ENCODE measurements at regions not wholly inside any gene's neighbourhood (a gene's known extent, or its start where the extent isn't known, plus 50 kb on each side); places are given as distances from the start of the nearest gene placed in this dataset.
"Not testable (repeated sequence)": the region's sequence is repeated elsewhere in the genome, so short reads cannot be mapped to it uniquely, and the experiment has no call there.

DNA sequence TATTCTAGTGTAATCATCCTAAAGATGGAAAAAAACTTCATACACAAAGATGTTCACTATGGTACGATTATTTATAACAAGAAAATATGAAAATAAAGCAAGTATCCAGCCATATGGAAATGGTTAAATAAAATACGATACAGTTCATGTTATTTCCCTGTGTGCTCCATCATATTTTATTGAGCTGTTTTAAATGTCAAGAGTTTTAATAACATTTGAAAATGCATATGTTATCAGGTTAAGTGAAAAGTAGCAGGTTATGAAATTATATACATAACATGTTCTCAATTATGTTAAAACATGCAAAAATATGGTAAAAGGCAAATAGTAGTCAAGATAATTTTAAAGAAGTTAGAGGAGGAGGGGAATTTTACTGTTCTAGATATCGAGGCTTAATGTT, 192.0 kb downstream of the HNRNPD start:
- no peak for DNase-seq (ENCODE audit: low read depth)

DNA sequence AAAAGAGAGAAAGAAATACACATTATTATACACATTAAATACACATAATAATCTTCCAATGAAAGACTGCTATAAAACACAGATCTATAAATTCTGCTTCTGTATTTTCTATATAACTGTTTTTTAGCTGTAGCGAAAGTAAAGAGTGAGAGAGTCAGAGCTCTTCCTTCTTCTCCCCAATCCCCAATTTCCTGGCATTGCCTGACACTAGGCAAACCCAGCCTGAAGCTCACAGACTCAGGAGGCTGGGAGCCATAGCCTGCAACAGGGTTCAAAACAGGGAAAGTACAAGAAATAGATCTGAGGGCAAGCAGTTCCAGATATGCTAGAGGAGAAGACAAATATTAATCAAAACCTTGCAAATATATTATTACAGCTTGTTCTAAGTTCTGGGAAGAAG, 201.6 kb downstream of the HNRNPD start:
- no peak for DNase-seq (ENCODE audit: low read depth)

DNA sequence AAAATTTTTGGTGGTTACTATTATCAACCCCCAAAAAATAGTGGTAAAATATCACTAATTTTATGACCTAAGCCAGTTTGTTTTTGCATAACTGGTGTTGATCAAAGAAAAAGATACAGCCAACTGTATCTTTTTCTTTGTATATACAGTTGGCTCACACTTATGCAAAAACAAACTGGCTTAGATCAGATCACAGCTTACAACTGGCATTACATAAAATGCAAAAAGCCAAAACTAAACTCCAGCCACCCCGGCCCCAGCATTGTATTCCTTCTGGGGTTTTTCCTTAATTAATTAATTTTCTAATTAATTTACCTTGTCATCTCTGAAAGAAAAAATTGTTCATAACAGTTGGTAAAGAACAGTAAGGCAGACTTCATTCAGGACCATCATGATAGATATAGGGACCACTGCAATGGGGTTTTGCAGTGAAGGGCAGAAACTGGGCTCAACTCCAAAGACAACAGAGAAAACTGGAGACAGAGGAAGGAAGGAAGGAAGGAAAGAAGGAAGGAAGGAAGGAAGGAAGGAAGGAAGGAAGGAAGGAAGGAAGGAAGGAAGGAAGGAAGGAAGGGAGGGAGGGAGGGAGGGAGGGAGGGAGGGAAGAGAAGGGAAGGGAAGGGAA, 202.1 kb downstream of the HNRNPD start:
- no peak for DNase-seq (ENCODE audit: low read depth)

DNA sequence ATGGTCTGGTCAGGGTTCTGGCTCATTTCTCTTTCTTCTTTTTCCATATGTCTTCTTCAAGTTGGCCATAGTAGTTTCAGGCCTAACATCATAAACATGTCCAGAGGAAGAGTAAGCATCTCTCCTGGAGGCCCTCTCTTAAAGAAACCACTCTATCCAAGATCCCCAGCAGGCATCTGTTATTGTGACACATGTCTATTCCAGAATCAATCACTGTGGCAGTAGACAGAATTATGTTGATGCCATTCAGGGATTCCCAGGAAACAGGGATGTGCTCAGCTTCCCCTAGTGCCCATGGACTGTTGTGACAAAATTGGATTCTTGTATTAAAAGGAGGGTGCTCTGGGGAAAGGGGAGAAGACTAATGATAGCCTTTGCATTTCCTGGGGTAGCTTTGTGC, 224.0 kb downstream of the HNRNPD start:
- no peak for DNase-seq (ENCODE audit: low read depth)

DNA sequence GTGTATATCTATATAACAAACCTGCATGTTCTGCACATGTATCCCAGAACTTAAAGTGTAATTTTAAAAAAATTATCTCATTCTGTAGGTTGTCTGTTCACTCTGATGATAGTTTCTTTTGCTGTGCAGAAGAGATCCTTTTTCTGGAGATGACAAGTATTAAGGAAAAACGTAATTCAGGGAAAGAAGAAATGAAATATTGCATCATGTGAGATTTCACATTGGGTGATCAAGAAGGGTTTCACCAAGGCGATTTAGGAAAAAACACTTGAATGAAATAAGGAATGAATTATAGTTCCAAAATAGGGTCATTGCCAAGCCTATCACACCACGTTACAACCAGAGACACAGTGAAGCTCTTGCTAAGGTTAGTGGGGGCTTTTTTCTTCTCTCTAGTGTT, 227.9 kb downstream of the HNRNPD start:
- DNase-seq (ENCODE audit: low read depth), result no peak

DNA sequence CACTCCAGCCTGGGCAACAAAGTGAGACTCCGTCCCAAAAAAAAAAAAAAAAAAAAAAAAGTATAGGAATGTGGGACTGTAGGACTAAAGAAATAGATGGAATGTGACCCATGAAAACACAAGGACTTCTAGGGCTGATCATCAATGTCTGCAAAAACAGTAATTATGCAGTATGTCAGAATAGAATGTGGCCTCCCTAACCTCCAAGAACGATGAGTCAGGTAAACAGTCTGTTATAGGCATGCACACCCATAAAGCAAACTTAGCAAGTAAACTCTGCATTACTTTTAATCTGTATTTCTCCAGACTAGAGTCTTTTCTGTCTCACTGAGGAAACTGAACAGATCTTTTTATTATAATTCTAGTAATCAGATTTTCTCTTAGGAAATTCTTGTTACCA, 233.4 kb downstream of the HNRNPD start:
- DNase-seq (ENCODE audit: low read depth), result no peak

DNA sequence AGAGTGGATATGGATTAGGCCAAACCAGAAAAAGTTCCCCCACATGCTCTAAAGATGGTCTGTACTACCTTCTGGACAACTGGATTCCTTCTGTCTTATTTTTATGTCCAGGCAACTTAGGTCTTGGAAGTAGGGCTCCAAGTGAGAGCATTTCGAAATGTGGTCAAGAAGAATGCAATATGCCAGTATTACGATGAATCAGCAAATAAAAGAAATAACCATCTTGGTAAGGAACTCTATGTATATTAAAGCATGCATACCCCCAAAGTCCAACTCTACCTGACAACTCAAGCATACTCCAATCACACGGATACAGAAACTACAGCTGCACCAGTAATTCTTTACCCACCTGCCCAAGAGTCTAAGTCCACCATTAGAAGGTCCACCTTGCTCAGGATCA, 234.5 kb downstream of the HNRNPD start:
- DNase-seq (ENCODE audit: low read depth), result no peak

DNA sequence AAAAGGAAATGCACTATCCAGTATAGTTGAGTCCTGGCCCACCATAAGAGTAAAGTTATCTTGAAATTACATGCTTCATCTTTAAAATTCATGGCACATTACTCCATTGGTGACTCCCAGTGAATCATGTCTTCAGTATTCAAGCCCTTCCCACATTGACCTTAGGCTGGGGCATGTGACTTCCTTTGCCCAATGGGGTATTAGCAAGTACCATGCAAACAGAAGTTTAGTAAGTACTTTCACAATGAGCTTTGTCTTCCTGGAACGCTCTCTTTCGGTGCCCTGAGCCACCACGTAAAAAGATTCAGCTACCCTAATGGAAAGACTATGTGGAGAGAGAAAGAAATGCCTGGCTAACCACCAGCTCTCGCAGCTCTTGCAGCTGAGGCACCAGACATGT, 235.4 kb downstream of the HNRNPD start:
- DNase-seq (ENCODE audit: low read depth), result no peak

DNA sequence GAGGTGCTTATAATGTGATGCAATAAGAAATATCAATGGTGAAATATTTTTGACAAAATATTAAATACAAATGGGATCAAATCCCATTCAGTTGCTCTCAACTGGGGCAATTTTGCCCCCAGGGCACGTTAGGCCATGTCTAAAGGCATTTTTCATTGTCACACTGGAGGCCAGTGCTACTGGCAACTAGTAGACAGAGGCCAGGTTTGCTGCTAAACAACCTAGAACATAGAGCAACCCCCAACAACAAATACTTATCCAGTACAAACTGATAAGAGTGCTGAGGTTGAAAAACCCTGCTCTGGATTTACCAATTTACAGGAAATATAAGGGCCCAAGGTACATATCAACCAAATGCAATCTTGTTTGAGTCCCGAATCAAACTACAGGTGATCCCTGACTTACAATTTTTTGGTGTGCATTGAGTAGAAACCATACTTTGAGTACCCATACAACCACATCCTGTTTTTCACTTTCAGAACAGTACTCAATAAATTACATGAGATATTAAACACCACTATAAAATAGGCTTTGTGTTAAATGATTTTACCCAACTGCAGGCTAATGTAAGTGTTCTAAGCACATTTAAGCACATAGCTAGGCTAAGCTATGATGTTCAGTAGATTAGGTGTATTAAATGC, 237.5 kb downstream of the HNRNPD start:
- DNase-seq (ENCODE audit: low read depth), result no peak

DNA sequence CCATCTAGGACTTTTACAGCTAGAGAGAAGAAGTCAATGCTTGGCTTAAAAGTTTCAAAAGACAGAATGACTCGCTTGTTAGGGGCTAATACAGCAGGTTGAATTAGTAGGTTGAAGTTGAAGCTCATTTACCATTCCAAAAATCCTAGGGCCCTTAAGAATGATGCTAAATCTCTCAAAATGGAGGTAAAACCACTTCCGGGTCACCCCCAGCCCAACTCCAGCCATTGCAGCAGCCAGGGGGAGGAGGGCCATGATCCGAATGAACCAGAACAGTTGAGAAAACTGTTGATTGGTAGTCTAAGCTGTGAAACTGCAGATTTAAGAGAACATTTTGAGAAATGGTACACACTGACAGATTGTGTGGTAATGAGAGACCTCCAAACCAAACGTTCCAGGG, 245.4 kb downstream of the HNRNPD start:
- no peak for DNase-seq (ENCODE audit: low read depth)

DNA sequence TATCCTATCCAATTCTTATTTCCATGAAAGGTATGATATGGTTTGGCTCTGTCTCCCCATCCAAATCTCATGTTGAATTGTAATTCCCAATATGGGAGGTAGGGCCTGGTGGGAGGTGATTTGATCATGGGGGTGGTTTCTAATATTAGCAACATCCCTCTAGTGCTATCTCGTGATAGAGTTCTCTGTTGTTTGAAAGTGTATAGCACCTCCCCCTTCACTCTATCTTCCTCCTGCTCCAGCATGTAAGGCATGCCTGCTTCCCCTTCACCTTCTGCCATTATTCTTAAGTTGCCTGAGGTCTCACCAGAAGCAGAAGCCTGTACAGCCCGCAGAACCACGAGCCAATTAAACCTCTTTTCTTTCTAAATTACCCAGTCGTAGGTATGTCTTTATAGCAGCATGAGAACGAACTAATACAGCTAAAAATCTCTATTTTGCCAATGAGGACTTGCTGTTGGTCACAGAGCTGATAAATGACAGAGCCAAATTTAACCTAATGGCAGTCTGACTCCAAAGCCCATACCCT, 247.2 kb downstream of the HNRNPD start:
- no peak for DNase-seq (ENCODE audit: low read depth)

DNA sequence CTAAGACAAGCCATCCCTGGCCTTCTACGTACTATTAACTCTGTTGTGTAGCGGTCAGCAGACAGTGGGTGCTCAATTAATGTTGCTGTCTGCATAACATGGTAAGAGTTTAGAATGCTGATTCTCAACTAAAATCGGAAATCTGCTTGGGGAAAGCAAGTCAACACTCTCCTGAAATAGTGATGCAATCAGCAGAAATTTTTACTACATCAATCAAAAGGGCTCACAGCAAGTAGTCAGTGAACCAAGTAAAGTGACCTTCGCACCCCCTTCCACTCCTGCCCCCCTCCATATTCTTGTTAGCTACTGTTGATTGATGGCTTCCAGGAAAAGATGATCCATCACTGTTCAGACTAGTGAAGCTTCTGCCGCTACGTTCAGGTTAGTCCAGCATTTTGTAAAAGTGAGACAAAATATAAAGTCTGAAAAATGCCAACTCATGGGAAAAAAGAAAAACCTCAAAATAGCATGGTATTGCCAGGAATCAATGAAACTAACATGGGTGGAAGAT, 247.9 kb downstream of the HNRNPD start:
- no peak for DNase-seq (ENCODE audit: low read depth)

DNA sequence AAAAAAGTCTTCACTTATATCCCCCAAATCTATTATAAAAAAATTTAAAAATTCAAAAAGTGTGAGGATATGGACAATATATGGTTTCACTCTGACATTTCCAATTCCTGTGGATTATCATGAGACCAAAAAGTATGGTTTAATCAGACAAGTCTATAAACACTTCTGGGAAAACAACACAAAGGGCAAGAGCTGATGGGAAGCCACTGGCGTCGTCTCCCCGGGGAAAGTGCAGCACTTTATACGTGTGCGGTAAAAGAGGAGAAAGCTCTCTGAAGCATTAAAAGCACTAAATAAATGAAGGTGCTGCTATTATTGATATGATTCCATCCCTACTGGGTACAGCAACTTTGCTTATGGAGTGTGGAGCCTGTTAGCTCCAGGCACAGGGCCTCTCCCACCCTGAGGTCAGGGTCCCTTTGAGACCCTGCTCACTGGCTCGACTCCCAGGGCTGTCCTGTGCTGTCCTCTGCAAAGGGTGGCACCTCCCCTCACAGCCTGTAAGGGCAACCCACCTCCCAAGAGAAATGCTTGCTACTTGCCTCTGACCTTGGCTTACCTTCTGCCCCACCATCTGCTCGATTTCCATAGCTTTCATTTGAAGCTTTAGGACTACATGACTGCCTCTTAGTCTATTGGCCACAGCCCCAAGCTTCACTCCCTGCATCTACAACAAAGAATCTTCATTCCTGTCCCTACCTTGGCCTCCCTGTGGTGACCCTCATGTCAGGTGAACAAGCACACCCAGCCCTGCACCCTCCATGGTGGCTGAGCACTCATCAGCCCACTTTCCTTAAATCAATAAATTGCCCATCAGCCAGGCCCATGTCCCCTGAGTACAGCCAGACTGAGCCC, 248.6 kb downstream of the HNRNPD start:
- no peak for DNase-seq (ENCODE audit: low read depth)

DNA sequence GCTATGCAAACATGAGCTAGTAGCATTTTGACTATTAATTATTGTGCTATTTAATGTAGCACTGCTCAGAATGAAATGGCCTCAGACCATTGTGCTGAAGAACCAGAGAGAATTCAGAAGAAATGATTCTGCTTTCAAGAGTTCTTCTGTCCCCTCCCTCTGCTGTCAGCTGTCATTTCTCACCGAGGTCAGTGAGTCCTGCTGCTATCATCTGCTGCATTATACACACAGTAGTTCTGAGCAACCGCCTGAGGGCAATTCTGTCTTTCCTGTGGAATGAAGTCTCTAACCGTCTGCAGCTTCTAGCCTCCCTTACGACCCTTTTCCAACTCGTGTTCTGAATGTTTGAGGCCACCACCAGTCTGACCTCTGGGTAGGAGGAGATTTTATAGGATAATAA, 249.4 kb downstream of the HNRNPD start:
- DNase-seq (ENCODE audit: low read depth), result no peak

DNA sequence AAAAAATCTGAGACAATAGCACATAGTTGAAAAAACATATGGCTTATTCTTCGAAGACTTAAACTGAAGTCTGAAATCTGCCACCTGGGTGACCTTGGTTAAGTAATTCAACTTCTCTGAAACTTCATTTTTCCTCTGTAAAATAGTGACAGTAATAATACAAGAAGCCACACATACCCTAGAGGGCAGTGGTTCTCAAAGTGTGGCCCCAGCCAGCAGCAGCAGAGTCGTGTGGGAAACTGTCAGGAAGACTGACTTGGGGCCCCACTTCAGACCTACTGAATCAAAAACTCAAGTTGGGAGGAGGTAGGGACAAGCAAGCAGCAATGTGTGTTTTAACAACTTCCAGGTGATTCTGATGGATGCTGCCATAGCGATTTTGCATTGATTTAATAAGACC, 249.9 kb downstream of the HNRNPD start:
- DNase-seq (ENCODE audit: low read depth), result no peak

DNA sequence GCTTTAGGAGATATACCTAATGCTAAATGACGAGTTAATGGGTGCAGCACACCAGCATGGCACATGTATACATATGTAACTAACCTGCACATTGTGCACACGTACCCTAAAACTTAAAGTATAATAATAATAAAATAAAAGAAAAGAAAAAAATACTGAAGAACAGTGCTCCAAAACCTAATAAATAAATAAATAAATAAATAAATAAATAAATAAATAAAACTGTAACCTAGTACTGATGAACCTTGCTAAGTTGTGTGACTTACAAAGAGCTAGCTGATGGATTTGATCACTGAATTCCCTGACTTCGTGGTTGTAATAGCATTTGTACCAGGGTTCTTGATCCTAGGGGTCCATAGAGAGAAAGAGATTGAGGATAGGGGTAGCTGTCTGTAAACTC, 258.6 kb downstream of the HNRNPD start:
- DNase-seq (ENCODE audit: low read depth), result not testable (repeated sequence)

DNA sequence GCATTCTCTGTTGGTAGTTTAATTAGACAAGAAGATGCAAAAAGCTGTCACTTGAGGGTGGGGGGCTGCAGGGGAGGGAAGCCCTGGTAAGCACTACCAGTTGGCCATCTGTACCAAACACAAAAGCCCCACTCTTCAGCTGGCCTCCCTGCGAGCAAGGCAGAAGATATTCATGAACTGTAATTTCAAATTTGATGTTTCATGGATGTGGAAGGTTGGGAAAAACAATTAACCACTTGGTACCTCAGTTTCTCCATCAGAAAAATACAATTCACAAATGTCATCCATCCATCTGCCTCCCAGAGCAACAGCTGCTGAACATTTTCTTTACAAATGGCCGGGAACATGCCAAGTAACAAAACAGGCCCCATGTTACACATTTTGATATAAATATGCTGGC, 265.3 kb downstream of the HNRNPD start:
- no peak for DNase-seq (ENCODE audit: low read depth)

DNA sequence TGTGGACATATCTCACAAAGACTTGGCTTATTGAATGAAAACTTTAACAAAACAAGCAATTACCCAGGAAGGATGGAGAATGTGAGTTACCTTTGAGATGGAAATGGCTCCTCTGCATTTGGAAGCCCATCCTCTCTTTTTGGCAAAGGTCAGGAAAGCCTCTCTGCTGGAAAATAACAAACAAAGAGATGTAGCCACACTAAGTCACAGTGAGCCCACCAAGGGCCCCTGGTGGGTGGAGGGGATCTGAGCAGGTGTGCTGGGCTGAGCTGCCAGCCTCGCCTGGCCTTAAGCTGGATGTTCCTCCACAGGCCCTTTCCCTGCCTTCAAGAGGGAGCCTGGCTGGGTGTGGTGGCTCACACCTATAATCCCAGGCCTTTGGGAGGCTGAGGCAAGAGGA, 269.2 kb downstream of the HNRNPD start:
- no peak for DNase-seq (ENCODE audit: low read depth)

DNA sequence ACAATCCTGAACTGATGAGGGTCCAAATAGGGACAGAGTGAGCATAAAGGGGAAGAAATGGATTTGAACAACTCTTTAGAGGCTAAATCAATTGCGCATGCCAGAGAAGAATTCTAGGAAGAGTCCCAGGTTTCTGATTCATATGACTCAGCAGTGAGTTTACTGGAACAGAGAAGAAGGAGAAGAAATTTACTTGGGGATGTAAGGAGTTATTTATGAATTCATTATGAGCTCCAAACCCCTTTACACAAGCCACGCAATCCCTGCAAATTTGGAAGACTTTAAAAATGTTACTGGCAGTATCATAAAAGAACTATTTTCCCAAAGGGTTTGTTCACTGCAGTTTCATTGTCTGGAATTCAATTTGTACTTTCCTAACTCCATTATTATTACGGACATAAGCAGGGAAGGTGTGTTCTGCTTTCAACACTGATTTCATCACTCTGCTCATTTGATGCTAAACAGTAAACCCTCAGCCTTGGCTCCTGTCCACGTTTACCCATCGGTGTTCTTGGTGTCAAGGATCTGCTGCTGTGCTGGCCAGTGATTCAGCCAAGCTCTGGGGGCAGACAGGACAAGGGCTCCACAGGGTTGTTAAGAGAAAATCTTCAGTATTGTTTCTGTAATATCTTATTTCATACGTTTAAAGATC, 273.7 kb downstream of the HNRNPD start:
- no peak for DNase-seq (ENCODE audit: low read depth)

DNA sequence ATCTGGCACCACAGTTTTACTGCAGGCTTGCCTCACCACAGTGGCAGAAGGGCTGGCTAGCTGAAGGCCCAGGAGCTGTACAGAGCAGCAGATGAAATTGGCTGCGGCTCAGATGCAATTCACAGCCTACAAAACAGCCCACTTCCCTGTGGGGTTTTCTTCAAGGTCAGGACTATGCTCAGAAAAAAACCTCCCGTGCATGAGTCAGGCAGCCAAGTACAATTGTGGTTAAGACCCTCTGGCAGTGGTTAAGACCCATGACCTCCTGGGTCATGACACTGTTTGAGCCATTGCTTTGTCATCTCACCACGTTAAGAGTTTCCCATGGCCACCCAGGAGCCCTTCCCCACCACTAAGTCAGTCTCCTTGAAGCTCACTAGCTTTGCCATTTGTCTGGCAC, 276.3 kb downstream of the HNRNPD start:
- no peak for DNase-seq (ENCODE audit: low read depth)

DNA sequence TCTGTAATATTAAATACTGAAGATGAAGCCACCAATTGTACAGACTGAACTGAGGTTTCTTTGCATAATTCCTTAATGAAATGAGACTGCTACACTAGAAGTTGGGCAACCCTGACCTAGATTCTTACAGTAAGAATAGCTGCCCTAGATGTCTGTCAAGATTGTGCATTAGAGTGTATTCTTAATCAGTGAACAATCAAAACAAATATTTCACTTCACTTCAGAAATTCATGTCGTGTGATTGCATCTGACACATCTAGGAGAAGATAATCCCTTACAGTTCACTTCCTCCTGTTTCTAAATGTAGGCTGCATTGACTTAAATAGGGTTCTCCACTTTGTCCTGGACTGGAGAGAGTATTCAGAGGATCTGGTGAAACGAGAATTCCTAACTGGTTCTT, 283.1 kb downstream of the HNRNPD start:
- DNase-seq (ENCODE audit: low read depth), result no peak

DNA sequence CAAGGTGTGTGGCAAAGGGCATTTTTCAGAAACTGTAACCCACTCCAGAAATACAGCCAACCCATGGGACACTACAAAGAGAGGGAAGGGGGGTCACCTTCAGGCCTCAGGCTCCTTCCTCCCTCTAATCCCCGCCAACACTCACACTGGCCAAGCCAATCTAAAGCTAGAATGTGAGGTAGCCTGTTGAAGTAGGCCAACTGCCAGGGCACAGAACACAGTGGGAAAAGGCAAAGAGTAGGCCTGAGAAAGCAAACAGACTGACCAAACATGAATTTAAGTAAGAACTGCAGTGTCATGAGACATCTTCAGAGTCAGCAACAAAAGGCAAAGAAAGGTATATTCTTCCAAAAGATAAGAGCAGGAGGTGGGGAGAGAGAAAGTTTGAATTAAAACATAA, 289.0 kb downstream of the HNRNPD start:
- DNase-seq (ENCODE audit: low read depth), result no peak
